GM18868 (cell line): ENCODE measurements at regions not wholly inside any gene's neighbourhood (a gene's known extent, or its start where the extent isn't known, plus 50 kb on each side); places are given as distances from the start of the nearest gene placed in this dataset.

Experiments used
- ATAC-seq: cut with Tn5 transposase; IDR thresholded peaks from one replicate; pipeline ENCODE4 v1.9.1; 2021; ENCODE audit warnings: mild to moderate bottlenecking, moderate library complexity; ENCODE audit not compliant: unreplicated experiment

DNA sequence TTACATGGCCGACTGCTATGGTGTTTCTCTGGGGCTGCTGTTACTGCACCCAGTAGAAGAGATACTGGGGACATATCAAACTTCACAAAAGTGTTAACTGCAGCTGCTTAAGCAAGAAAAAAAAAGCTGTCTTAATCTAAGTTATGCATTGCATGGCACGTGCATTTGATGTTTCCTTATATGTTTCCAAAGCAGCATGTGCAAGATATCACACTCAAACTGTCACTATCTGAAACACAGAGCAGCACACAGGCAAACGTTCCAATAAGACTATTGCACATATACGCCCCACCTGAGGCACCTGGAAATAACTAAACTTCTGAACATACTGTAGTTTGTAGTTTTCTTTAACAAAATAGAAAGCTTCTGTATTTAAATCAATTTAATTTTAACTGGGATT lies 671.4 kb upstream of the ADGRL2 start:
- no peak for ATAC-seq

DNA sequence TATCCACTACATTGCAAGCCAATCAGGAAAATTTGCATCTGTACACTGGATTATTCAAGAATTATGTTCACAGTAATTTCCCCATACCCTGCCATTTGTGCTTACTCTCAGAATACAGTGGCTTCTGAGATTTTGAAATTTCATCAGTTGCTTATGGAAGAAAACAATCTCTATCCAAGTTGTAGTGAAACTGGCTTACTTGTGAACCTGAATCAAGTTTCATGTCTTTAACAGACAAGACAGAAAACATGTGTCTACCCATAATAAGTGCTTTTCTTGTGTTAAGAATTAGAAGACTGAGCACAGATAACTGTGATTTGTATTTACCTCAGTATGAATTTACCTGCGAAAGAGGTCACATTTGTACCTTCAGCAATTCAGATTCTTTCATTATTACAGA lies 672.7 kb upstream of the ADGRL2 start:
- no peak for ATAC-seq

DNA sequence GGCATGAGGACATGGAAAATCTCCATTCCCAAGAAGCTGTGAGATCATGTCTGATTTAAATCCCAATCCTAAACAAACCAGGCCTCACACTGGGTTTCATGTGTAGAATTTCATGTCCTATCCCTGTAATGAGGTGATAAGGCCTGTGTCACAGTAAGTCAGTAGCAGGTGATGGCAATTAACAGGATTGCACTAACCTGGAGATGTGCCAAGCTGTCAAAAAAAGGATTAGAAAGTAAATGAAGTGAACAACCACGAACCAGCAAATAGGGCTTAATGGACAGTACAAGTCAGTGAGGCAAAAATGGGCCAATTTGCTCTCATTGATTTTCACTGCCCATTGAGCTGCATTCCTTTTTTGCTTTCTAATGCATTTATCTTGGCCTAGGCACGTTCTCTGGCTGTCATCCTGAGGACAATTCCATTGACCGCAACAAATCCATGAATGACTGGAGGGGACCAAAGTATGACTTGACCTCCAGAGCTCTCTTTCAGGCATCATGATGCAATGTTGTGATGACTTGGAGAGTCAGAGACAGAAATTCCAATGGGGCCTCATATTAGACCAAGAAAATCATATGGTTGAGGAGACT lies 673.6 kb upstream of the ADGRL2 start:
- no peak for ATAC-seq

DNA sequence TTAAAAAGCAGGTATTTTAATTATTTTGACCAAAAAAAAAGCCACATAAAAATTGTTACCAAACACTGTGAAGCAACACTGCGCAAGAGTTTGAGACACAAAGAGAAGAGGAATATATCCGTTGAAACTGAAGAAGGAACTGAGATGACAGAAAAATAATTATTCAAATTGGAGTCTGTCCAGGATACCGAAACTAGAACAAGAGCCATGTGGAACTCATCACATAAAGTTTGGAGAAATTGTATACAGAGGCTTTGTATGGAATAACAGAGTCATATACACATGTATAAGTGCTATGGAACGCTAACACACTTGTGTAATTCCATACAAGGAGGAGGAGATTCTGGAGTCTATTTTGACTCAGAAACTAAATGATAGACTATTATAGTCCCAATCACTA lies 675.1 kb upstream of the ADGRL2 start:
- ATAC-seq, result no peak

DNA sequence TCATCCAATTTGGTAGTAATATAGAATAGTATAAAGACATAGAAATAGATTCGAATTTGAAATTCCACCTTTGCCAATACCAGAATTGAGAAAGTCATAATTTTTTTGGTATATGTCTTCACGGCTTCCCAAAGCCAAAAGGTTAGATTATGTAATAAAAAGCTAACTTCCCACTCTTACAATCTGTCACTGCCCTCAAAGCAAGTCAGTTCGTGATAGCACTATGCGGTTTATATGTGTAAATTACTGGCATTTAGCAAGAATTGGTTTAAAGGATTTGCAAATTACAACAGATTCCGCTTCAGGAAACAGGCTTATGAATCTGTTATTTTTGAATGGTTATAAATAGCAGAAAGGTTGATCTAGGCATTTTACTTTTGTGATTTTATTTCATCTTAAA lies 679.4 kb upstream of the ADGRL2 start:
- ATAC-seq, result no peak

DNA sequence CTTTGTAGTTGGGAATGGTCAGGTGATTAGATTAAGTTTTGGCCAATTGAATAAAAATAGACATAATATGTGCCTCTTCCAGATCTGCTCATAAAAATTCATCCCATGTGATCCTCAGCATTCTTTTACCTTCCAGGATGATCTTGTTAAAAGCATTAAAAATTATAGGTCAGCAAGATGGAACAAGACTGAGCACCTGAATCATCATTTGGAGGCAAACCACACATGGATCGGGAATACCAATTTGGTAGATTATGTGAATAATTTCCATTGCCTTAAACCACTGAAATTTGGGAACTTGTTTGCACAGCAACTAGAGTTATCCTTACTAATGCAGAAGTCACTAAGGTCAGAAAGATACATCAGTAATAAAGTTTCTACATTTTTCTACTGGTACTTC lies 681.4 kb upstream of the ADGRL2 start:
- ATAC-seq, result no peak

DNA sequence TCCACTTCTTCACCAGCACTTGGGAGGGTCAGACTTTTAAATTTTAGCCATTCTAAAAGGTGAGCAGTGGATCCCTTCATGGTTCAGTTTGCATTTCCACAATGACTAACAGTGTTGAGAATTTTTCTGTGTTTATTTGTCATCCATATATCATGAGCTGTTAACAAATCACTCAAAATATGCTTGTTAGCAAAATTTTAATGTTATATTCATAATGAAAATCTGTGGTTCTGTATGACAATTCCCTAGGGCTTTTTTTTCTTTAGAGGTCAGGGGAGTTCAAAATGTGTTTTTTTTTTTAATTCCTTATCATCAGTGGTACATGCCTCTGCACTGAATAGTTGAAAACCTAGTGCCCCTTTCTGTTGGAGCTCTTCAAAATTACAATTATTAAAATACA lies 682.2 kb upstream of the ADGRL2 start:
- no peak for ATAC-seq

DNA sequence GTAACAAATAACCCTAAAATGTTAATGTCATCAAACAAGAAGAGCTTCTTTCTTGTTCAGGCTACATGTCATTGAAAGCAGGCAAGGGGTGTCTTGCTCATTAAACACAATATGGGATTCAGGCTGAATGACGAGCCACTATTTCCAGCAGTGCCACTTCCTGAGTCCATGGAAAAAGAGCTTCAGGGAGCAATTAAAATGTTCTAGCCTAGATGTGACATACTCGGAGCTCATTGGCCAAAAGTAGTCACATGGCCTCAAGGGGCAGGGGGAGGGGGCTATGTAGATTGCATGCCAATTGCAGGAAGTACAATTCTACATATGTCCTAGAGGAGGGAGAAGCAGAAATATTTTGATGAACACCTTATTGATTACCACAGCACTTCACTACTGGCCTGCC lies 685.3 kb upstream of the ADGRL2 start:
- ATAC-seq, result no peak

DNA sequence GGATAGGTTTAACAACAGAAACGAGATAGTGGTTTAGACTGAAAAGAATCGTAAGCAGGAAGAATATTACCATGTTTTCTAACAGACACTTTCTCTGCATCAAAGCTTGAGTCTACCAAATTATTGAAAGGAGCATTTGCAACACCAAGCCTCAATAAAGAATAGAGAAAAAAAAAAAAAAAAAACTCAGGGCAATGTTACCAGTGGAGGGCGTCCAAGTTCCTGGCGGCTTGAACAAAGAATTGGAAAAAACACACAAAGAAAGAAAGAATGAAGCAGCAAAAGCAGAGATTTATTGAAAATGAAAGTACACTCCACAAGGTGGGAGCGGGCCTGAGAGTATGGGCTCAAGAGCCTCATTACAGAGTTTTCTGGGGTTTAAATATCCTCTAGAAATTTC lies 686.5 kb upstream of the ADGRL2 start:
- ATAC-seq, result no peak

DNA sequence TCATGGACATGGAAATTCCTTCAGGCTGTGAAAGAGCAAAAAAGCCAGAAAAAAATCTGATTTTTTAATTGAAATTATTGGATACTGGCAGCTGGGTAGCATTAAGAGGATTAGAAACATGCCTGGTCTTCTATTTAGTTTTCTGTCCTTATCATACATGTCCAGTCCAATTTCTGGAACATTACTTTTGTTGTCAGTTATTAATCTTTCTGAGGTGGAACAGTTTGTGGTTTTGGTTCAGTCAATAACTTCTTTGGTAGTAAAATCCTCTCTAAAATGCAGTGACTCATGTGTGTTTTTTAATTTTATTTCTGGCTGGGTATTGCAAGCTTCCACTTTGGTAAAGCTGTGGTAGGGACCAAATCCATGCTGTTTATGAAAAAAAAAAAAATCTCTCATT lies 687.0 kb upstream of the ADGRL2 start:
- no peak for ATAC-seq

DNA sequence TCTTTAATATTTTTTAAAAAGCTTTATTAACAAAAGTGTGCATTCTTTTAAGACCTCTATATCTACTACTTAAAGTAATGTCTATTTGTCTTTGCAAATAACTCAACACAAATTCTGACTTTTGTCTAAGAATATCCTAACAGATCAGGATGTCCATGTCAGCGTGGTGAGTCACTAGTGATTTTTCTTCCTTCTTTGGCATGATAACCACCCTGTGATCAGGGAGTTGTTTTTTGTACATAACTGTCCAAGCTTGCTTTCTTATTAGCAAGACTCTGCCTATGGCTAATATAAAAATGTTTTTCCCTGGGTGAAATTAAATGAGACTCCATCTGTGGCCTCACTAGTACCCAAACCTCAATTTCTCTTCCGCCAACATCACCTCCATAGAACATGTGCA lies 688.9 kb upstream of the ADGRL2 start:
- ATAC-seq, result no peak

DNA sequence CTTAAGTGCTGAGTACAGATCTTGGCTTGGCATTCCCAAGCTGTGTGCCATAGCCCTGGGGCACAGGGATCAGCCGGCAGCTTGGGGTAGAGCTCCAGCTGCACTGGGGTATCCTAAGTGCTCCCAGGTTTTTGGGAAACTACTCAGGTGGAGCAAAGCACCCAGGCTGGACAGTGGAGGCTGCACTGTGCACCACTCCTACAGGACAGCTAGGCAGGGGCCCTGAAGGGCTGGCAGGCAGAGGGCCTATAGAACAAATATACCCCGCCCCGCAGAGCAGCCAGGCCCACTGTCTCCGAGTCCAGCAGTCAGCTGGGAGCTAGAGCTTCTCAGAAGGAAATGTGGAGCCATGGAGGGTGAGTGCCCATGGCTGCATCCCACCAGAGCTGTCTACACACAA lies 691.7 kb upstream of the ADGRL2 start:
- ATAC-seq, result no peak

DNA sequence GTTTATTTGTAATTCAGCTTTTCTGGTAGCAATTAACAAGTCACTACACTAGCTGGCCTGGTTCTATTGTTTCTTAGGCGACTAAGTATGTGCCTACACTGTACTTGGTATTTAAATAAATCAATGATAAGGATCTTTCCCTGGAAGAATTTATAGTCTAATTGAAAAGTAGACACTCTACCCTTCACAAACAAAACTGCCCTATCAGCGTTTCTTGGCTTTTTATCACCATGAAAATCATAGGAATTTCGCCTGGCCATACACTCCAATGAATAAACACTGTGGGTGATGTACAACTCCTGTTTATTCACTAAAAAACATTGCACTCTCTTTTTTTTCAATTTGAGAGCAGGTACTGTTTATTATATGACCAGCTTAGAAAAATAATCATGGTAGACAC lies 702.9 kb upstream of the ADGRL2 start:
- ATAC-seq, result no peak

DNA sequence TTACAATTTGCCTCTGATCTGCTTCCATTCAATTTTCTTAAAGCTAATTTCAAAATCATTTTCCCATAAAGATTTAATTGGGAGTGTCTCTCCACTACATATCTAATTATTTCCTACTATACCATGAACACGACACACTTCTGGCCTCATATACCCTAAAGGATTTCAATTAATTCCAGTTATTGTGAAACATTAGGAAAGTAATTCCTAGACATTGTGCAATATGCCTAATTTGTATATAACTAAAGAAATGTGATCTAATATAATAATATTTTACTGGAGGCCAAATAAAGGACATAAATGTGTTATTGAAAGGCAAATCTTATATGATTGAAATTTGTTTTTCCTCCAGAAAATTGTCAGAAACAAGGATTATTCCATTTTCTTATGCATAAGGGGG lies 727.2 kb upstream of the ADGRL2 start:
- no peak for ATAC-seq

DNA sequence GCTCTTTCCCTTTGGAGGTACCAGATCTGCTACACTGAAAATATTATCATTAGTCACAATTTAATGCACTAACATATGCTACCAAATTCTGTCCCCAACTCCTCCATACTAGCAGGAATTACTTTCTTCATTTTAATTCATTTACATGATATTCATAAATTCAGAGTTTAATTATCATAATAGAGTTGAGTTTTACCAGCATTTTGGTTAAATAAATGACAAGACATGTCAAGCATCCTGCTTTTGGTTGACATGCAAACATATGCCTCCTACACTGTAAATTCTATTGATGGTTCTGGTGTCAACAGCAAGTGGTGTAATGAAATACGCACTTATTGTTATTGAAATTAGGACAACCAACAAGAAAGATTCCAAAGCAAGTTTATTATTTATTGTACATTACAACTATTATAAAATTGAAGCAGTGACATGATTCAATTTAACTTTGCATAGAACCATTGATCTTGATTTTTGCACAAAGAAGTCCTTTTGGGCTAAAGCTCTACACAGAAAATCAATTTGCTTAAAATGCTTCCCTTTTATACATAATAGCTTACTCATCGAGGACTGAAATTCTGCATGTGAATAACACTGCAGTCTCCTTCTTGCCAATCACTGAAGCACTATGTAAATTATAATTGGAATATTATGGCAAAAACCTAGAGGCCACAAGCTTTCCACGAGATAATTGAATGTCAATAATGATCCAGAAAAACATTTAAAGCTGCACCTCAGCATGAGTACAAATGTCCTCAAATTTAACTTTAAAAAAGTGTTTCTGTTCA lies 728.6 kb upstream of the ADGRL2 start:
- no peak for ATAC-seq

DNA sequence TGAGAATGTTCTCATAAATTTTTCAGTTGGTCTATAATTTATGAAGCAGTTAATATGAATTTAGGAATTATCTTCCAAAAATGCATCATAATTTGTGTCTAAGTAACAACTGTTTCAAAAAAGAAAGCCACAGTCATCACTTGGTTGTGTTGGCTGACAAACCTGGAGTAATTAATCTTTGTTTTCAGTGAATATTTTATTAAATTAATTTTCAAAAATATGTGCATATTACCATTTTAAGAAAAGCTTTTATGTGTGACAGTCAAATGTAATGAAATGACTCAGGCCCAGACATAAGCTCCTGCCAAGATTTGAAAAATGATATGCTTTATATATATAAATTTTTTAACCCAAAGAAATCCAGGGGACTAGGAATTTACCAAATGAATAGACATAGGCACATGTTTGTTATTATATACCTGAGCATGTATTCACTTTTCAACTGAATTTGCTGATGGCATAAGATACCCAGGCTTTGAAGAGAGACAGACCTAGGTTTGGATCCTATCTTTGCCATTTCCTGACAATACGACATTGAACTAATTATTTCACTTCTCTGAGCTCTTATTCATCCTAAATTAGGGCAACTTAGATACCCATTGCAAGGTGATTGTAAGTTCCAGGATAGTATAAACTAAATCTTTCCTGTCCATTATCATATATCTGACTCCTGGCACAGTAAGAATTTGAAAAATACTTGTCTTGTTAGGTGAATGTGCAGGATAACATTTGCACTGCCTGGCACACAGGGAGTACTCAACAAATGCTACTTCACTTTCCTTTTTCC lies 729.5 kb upstream of the ADGRL2 start:
- ATAC-seq, result no peak

DNA sequence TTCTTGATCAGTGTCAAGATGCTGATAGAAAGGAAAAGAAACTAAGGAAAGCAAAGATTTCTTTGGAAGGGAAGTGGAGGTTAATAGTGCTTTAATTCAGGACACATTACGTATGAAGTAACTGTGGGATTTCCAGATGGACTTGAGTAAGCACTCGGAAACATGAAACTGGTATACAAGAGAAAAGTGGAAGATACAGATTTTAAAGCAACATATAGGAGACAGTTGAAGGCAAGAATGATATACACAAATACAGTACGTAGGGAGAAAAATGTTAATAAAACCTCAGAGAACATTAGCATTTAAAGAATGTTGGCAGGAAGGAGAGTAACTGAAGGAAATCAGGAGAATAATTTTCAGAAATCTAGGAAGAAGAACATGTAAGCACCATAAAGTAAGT lies 730.9 kb upstream of the ADGRL2 start:
- ATAC-seq, result no peak

DNA sequence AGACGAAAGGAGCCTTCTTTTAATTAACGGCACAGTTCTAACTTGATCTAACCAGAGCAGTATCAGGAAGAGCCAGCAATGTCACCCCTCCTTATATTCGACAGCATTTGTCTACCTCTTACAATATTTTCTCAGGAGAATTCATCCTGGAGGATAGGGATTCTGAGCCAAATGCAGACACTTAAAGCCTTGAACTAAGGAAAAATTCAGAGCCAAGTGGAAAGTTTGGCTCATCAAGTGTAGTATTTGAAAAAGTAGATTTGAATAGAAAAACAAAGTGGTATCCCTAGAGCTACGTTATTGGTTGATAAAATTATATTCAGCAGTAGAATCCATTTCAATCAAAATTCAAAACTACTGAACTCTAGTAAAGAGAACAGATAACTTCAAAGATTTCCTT lies 732.0 kb upstream of the ADGRL2 start:
- ATAC-seq, result no peak

DNA sequence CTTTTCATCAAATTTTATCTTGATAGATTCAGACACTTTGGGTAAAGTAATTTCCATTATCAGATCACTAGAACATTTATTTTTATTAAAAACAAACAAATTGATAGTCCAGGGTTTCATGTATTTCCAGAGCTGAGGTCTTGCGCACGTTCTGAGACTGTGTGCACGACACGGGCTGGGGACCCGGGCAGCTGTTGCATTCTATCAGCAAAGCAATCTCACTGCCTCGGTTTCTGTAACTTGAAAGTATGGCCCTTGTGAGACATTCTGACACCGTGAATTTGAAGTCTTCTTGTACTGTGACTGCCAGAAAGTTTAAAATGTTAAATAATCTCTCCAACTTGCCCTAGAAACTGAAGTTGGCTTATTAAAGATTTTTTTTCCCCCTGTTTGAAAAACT lies 746.9 kb upstream of the ADGRL2 start:
- ATAC-seq, result no peak

DNA sequence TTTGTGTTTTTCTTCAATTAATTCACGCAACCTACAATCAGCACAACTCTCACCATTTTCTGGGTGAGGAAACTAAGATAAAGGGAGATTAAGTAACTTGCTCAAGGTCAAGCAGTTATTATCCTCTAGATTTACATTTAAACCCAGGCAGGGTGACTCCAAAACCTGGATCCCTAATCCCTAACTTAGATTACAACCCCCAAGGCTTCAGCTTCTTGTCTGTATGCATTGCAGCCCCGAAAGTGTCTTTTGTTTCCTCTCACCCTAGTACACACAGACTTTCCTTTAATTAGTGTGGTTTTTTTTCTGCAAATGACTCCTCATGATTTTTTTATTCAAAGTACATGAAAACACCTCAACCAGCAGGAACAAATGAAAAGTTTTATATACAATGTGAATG lies 748.6 kb upstream of the ADGRL2 start:
- no peak for ATAC-seq

DNA sequence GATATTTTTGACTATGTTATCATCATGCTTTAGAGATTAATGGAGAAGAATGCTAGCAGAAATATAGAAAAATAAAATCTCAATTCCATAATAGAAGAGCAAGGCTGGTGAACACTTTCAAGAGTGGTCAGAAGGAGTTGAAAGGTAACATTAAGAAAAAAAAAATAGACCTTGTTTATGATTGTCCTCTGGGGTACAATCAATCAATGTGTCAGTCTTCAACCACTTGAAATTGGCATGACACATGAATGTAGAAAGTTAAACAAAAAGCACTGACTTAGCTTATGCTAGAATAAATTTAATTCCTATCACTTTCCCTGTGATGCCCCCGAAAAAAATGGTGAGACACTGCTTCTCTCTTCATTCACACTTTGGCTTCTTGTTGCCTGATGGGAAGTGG lies 750.3 kb upstream of the ADGRL2 start:
- ATAC-seq, result no peak

DNA sequence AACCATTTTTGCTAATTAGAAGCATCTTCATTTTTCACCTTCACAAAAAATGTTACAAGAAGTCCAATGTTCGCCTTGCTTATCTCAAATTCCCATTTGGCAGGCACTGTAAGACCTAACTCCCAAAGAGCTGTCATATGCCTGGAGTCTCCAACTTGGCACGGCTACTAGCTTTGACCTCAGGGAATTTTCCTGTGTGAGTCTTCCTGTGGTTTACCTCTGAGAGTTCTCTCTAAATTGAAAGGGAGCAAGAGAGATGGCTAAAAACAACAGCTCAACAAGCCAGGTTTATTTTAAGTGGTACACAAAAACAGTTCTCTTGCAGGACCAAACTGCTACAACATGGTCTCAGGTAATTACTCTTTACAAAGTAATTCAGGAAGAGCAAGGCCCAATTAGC lies 756.0 kb upstream of the ADGRL2 start:
- no peak for ATAC-seq
